HUES6 (cell line): ENCODE measurements at regions not wholly inside any gene's neighbourhood (a gene's known extent, or its start where the extent isn't known, plus 50 kb on each side); places are given as distances from the start of the nearest gene placed in this dataset.

Experiments used
- H3K27ac ChIP-seq: 2 replicates; pipeline ENCODE4 v1.7.0; 2013; ENCODE audit warnings: low read depth, mild to moderate bottlenecking, low read length, inconsistent platforms
- H3K27me3 ChIP-seq: 2 replicates; pipeline ENCODE4 v1.6.1; 2013; ENCODE audit warnings: low read length; ENCODE audit not compliant: control insufficient read depth, insufficient read depth
- H3K36me3 ChIP-seq: 2 replicates; pipeline ENCODE4 v1.6.1; 2013; ENCODE audit warnings: low read length; ENCODE audit not compliant: control insufficient read depth, insufficient read depth
- H3K4me1 ChIP-seq: 2 replicates; pipeline ENCODE4 v1.6.1; 2013; ENCODE audit warnings: low read length; ENCODE audit not compliant: control insufficient read depth, insufficient read depth
- H3K4me3 ChIP-seq: 2 replicates; pipeline ENCODE4 v1.5.1; 2013; ENCODE audit warnings: low read depth, low read length
- H3K9ac ChIP-seq: one replicate; pipeline ENCODE4 v1.6.1; 2013; ENCODE audit warnings: mild to moderate bottlenecking, low read length
- H3K9me3 ChIP-seq: 2 replicates; pipeline ENCODE4 v1.6.1; 2013; ENCODE audit warnings: low read depth, low read length; ENCODE audit not compliant: control insufficient read depth, insufficient read depth

GRCh38 chr14:29475641-29476040 lies 452.0 kb downstream of the PRKD1 start:
- Histone ChIP-seq H3K36me3 (no peaks in the 10 kb centered on the region), H3K9ac (no peak overlapping the region), H3K27ac (no peak overlapping the region), H3K9me3 (no peaks in the 10 kb centered on the region), H3K27me3 (no peaks in the 10 kb centered on the region), H3K4me1 (no peaks in the 10 kb centered on the region), H3K4me3 (no peak overlapping the region)

GRCh38 chr14:29486132-29486531 lies 441.5 kb downstream of the PRKD1 start:
- Histone ChIP-seq H3K9ac (no peak overlapping the region), H3K36me3 (no peaks in the 10 kb centered on the region), H3K4me3 (no peak overlapping the region), H3K9me3 (no peaks in the 10 kb centered on the region), H3K4me1 (no peaks in the 10 kb centered on the region), H3K27ac (no peak overlapping the region), H3K27me3 (no peaks in the 10 kb centered on the region)

GRCh38 chr14:29489911-29490425 lies 437.7 kb downstream of the PRKD1 start:
- no peak overlapping the region for H3K27ac ChIP-seq
- H3K4me1 ChIP-seq, result no peaks in the 10 kb centered on the region
- H3K9ac ChIP-seq, result no peak overlapping the region
- no peaks in the 10 kb centered on the region for H3K27me3 ChIP-seq
- H3K9me3 ChIP-seq, result no peaks in the 10 kb centered on the region
- H3K4me3 ChIP-seq, result no peak overlapping the region
- H3K36me3 ChIP-seq, result no peaks in the 10 kb centered on the region

- Histone ChIP-seq H3K9ac (no peak overlapping the region), H3K4me3 (no peak overlapping the region), H3K9me3 (no peaks in the 10 kb centered on the region), H3K36me3 (no peaks in the 10 kb centered on the region), H3K4me1 (no peaks in the 10 kb centered on the region), H3K27me3 (no peaks in the 10 kb centered on the region), H3K27ac (no peak overlapping the region)
Measured at GRCh38 chr14:29493849-29494248, 433.8 kb downstream of the PRKD1 start.

- Histone ChIP-seq H3K27ac (no peak overlapping the region), H3K4me1 (no peaks in the 10 kb centered on the region), H3K9ac (no peak overlapping the region), H3K27me3 (no peaks in the 10 kb centered on the region), H3K4me3 (no peak overlapping the region), H3K36me3 (no peaks in the 10 kb centered on the region), H3K9me3 (no peaks in the 10 kb centered on the region)
Measured at GRCh38 chr14:29494312-29494711, 433.3 kb downstream of the PRKD1 start.

GRCh38 chr14:29503903-29504302 lies 423.7 kb downstream of the PRKD1 start:
- Histone ChIP-seq H3K4me1 (no peaks in the 10 kb centered on the region), H3K27me3 (no peaks in the 10 kb centered on the region), H3K27ac (no peak overlapping the region), H3K36me3 (no peaks in the 10 kb centered on the region), H3K9me3 (peaks cover 15% of the 10 kb centered on the region), H3K9ac (no peak overlapping the region), H3K4me3 (no peak overlapping the region)

- Histone ChIP-seq H3K27ac (no peak overlapping the region), H3K36me3 (no peaks in the 10 kb centered on the region), H3K9ac (no peak overlapping the region), H3K27me3 (no peaks in the 10 kb centered on the region), H3K4me1 (no peaks in the 10 kb centered on the region), H3K9me3 (no peaks in the 10 kb centered on the region), H3K4me3 (no peak overlapping the region)
Measured at GRCh38 chr14:29518335-29518734, 409.3 kb downstream of the PRKD1 start.

- no peak overlapping the region for H3K4me3 ChIP-seq
- H3K9me3 ChIP-seq, result no peaks in the 10 kb centered on the region
- H3K36me3 ChIP-seq, result no peaks in the 10 kb centered on the region
- H3K27ac ChIP-seq, result no peak overlapping the region
- no peaks in the 10 kb centered on the region for H3K4me1 ChIP-seq
- no peaks in the 10 kb centered on the region for H3K27me3 ChIP-seq
- no peak overlapping the region for H3K9ac ChIP-seq
Measured at GRCh38 chr14:29521526-29522137, 406.0 kb downstream of the PRKD1 start.
